ENCODE measurements at regions not wholly inside any gene's neighbourhood (a gene's known extent, or its start where the extent isn't known, plus 50 kb on each side); places are given as distances from the start of the nearest gene placed in this dataset.
"Not testable (repeated sequence)": the region's sequence is repeated elsewhere in the genome, so short reads cannot be mapped to it uniquely, and the experiment has no call there.

DNA sequence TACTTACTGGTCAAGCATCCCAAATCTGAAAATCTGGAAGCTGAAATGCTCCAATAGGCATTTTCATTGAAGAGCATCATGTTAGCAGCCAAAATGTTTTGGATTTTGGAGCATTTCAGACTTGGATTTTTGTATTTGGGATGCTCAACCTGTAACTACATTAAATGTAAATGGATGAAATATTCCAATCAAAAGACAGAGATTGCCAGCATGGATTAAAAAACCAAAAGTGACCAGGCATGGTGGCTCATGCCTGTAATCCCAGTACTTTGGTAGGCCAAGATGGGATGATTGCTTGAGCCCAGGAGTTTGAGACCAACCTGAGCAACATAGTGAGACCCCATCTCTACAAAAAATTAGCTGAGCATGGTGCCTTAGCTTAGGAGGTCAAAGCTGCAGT lies 110.3 kb downstream of the URB2 start:
- no peak overlapping the region for H3K4me3 ChIP-seq
- H3K27me3 ChIP-seq: no peaks in the 10 kb centered on the region
- ATAC-seq (no peak), DNase-seq (no peak)
- no peaks in the 10 kb centered on the region for H3K36me3 ChIP-seq
- TF ChIP-seq CTCF (IDR thresholded peaks at IDR 0.05): no peak
- H3K27ac ChIP-seq: no peak overlapping the region
- peaks cover 9% of the 10 kb centered on the region for H3K9me3 ChIP-seq
- intact Hi-C loops (cut with DNase I): no loop called here
- no peaks in the 10 kb centered on the region for H3K4me1 ChIP-seq

GRCh38 chr1:229742614-229743013 lies 116.6 kb downstream of the URB2 start:
- intact Hi-C loops (cut with DNase I); H3K4me1 ChIP-seq; H3K27ac ChIP-seq; H3K36me3 ChIP-seq; DNase-seq; H3K27me3 ChIP-seq; ATAC-seq; H3K9me3 ChIP-seq; H3K4me3 ChIP-seq: not testable (repeated sequence)

DNA sequence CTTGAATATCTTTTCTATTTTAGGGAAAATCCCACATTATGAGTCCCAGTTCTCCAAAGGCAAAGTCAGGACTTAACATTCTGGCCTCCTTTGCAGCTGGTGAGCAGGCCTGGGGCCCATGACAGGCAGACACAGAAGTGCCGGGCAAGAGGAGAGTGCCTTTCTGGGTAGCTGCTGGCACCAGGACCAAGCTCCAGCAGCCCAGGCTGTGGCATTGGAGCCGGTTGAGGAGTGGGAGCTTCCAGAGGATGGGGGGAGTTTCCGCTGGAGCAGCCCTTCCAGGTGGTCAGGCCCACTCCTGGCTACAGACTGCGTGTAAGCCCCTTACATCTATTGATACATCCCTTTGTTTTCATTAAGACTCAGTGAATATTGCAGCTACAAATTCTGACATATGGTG lies 123.9 kb downstream of the URB2 start:
- no peak for ATAC-seq
- Histone ChIP-seq H3K36me3 (no peaks in the 10 kb centered on the region), H3K9me3 (no peaks in the 10 kb centered on the region), H3K27me3 (no peaks in the 10 kb centered on the region), H3K27ac (no peak overlapping the region), H3K4me1 (no peaks in the 10 kb centered on the region), H3K4me3 (no peak overlapping the region)
- intact Hi-C loops (cut with DNase I): no loop called here
- no peak for TF ChIP-seq CTCF (IDR thresholded peaks at IDR 0.05)
- DNase-seq: no peak

DNA sequence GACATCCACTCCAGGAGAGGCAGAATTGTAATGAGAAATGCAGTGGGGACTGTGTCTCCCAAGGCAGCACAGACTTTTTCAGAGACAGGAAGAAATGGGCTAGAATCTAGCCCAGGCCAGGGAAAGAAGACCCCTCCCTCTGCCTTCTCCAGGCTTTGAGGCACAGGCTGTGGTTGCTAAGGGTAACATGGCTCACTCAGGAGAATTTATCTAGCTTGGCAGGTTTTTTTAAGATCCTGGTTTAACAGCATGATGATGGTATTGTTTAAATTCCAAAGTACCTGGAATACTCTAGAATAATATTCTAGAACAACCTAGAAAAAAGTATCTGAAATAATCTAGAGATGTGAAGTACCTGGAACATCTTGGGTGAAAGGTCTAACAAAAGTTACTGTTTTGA lies 125.6 kb downstream of the URB2 start:
- ATAC-seq: no peak
- Histone ChIP-seq H3K27ac (no peak overlapping the region), H3K27me3 (no peaks in the 10 kb centered on the region), H3K36me3 (no peaks in the 10 kb centered on the region), H3K9me3 (no peaks in the 10 kb centered on the region), H3K4me3 (no peak overlapping the region), H3K4me1 (no peaks in the 10 kb centered on the region)
- intact Hi-C loops (cut with DNase I): no loop called here
- DNase-seq: no peak
- TF ChIP-seq CTCF (IDR thresholded peaks at IDR 0.05): no peak

GRCh38 chr1:229752679-229753078 lies 126.6 kb downstream of the URB2 start:
- Histone ChIP-seq H3K9me3 (no peaks in the 10 kb centered on the region), H3K27me3 (no peaks in the 10 kb centered on the region), H3K27ac (no peak overlapping the region), H3K4me1 (no peaks in the 10 kb centered on the region), H3K4me3 (no peak overlapping the region), H3K36me3 (no peaks in the 10 kb centered on the region)
- ATAC-seq (no peak), DNase-seq (no peak)
- intact Hi-C loops (cut with DNase I): no loop called here
- TF ChIP-seq CTCF (IDR thresholded peaks at IDR 0.05): no peak

DNA sequence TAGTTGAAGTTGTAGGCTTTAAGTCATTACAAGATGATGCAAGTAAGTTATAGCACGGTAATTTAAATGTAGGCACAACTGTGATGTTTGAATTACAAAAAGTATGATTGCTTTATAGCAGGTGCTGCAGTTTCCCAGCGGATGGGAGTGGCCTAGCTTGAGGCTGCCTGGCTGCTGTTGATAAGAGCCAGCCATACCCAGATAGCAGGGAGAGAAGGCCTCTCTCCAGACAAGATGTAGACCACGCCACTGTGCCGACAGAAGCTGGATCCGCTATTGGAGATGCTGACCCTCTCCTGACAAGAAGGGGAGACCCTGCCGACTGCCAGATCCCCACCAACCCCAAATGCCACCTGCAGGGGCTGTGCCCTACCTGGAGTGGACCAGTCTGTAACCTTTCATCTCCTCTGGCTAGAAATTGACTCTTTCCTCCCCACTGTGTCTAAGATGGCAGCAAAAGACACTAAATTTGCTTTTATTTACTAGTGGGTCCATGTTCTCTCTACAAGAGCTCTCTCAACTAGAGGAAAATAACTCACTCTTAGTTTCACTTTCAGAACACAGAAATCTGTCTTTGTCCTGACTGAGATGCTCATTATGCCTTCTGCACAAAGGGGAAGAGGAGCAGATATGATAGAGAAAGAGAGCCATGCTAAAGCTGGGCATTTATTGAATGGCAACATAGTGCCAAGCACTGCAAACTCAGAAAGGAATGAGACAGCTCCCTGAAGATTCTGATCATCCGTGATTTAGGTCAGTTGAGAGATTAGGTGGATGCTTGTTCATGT lies 127.9 kb downstream of the URB2 start:
- no peak for DNase-seq
- ATAC-seq: no peak

More for the DNA sequence above, 127.9 kb downstream of the URB2 start:
- H3K4me1 ChIP-seq: no peaks in the 10 kb centered on the region
- H3K27ac ChIP-seq: no peak overlapping the region
- TF ChIP-seq CTCF (IDR thresholded peaks at IDR 0.05): no peak
- H3K27me3 ChIP-seq: no peaks in the 10 kb centered on the region
- no peaks in the 10 kb centered on the region for H3K36me3 ChIP-seq
- intact Hi-C loops (cut with DNase I): no loop called here
- H3K9me3 ChIP-seq: no peaks in the 10 kb centered on the region
- no peak overlapping the region for H3K4me3 ChIP-seq
